CD4-positive, alpha-beta T cell treated with Interleukin-2 at 100 ng/mL for 4 hours (primary cell): ENCODE measurements at regions not wholly inside any gene's neighbourhood (a gene's known extent, or its start where the extent isn't known, plus 50 kb on each side); places are given as distances from the start of the nearest gene placed in this dataset.

Source experiments
- DNase-seq: peaks from one replicate; pipeline ENCODE4 v3.0.0-alpha.2; 2020; ENCODE audit warnings: low spot score

GRCh38 chr2:129431881-129432280 lies 547.6 kb upstream of the RAB6C start:
- no peak for DNase-seq

DNA sequence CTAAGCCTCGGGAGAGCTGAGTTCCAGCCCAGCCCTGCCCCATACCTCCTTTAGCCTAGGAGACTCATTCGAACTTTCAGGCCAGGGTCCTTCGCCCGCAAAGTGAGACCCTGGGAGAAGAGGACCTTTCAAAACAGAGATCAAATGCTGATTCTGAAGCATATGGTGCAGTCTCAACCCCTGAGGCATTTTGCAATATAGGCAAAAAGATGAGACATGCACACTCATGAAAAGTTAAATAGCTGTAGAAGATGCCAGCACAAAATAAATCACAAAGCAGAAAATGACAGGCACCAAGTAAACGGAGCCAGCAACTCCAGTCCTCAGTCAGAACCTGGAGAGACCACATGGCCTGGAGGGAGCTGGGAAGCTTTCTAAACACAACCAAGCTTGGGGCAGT lies 542.7 kb upstream of the RAB6C start:
- DNase-seq: no peak

GRCh38 chr2:129437725-129438124 lies 541.7 kb upstream of the RAB6C start:
- DNase-seq: no peak

DNA sequence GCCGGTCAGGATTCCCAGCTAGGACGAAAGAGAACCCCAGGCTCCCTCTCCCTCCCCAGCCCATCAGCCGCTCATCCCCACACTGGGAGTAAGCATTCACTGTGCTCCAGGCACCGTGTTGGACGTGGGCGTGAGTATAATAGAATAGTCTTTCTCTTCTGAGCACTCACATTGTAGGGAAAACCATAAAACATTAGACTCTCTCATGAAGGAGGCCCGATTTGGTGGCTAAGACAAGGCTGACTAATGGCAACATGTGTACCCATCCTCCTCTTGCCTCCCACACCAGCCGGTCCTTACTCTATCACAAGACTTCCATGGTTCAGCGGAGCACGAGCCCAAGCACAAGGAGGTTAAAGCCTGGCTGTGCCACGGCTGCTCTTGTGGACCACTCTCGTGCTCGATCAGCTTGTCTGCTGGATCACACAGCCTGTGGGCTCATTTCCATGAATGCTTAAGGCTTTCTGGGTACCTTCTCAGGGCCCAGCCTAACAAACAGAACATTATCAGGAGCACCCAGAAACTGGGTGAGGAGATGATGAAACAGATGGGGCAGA lies 540.9 kb upstream of the RAB6C start:
- DNase-seq: no peak

DNA sequence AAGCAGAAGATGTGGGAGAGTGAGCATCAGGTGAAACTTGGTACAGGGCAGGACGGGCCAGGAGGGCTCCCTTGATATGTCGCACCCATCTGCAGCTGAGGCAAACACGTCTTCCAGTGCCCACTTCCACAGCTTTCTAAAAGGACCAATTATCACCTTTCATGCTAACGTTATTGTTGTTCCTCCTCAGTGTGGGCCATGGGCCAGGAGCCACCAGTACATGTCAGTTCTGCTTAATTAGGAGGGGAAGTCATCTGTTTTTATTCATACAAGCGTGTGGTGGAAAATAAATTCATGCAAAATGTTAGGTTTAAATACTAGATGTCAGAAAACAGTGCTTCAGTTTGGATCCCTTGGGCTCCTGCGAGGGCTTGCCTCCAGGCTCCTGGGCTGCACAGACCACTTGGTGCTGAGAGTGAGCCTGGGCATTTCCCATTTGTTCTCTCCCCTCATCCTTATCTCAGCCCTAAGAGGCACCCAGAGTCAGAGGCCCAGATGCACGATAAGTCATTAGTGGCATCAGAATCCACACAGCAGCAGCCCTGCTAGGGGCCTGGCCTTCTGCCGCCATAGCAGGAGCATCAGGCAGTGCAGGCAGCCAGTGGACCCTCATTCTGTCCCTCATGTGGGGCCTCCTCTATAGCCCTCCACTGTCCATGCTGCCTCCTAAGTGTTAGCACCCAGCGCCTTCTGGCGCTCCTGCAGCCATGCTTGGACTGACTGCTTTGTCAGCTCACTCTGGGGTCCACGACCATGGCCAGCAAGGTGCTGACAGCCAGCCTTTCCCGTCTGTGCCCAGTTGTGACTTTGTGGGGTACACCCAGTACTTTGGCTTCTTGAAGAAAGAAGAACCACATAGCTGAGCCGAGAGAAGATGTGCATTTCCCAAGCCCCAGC lies 539.8 kb upstream of the RAB6C start:
- no peak for DNase-seq

GRCh38 chr2:129441610-129442009 lies 537.9 kb upstream of the RAB6C start:
- DNase-seq: no peak

GRCh38 chr2:129443235-129443864 lies 536.1 kb upstream of the RAB6C start:
- no peak for DNase-seq

DNA sequence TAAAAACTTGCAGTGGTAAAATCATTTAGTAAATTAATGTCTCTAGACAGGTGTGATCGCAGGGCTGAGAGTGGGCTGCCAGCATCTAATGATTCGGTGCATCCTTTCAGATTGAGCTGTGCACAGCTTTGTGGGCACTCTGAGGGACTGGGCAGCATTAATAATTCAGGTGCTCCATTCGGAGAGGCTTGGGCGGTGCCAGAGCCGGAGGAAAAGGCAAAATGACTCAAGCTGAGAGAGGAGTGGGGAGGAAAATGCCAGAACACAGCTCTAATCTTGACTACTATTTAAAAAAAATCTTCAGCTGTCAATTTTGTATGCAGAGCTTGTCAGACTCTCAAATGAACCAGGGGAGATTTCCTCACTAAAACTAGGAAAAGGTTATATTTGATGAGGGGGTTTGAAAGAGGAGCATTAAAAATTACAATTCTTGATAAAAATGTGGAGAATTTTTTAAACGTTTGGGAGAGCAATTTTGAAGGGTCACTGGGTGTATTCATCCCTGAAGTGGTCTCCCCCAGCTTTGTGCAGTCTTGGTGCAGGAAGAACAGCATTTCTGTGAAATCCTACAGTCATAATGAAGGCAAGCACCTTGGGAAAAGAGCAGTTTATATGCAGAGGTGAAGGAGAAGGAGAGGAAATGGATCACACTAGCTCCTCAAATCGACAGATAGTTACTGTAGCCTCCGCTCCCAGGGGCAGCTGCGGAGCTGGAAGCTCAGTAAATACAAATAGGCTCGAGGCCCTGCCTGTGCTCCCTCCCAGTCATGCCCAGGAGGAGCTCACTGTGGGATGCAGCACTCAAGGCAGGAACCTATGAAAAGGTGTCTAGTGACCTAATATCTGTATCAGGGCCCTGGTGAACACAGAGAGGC lies 535.4 kb upstream of the RAB6C start:
- DNase-seq: no peak

GRCh38 chr2:129444751-129445150 lies 534.7 kb upstream of the RAB6C start:
- no peak for DNase-seq

DNA sequence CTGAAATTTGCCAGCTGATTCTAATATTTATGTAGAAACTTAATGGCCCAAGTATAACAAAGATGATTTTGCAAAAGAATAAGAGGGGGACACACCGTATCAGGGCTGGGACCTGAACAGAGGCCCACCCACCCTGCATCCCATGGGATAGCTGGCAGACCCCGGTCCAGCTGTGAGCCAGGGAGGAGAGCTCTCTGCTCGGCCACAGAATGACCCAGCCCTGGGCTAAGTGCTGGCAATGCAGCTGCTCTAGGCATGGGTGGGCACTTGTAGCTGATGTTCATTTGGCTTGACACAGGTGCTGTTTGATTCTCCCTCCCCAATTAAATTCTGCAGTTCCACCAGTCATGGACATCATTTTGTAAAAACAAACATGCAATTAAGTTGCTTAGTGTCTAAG lies 522.8 kb upstream of the RAB6C start:
- no peak for DNase-seq

GRCh38 chr2:129457277-129457818 lies 522.1 kb upstream of the RAB6C start:
- DNase-seq: no peak

DNA sequence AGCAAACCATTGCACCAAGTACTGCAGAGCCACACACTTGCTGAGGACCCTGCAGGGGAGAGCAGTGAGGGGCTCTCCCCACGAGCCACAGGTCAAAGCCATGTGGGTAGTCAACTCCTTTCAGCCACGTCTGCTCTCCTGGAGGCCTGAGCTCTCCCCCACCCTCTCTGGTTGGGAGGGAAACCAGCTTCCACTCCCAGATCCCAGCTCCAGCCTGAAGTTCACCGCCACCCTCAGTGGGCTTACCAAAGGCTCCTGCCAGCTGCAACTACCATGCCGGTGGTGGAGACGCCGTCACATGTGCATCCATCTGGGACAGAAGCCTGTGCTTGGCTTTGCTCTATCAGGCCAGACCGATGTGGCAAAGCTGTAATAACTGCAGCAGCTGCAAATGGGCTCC lies 521.5 kb upstream of the RAB6C start:
- DNase-seq: no peak

DNA sequence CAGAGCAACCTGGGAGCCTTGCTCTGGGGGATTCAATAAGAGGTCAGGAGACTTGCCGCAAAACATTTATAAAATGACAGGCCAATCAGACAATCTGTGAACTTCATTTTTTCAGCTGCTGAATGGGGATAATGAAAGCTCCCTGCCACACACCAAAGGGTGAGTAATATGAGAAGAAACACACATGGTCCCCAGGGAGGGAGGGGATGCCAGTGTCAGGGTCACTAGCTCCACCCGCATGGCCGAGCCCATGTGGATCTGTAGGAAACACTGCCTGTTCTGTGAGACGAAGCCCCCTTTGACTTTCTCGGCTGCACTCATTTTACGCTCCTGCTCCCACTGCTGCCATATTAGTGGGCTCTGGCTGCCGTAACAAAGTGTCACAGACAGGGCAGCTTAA lies 521.0 kb upstream of the RAB6C start:
- no peak for DNase-seq

- no peak for DNase-seq
These were observed 520.1 kb upstream of the RAB6C start for GRCh38 chr2:129459200-129459876.

DNA sequence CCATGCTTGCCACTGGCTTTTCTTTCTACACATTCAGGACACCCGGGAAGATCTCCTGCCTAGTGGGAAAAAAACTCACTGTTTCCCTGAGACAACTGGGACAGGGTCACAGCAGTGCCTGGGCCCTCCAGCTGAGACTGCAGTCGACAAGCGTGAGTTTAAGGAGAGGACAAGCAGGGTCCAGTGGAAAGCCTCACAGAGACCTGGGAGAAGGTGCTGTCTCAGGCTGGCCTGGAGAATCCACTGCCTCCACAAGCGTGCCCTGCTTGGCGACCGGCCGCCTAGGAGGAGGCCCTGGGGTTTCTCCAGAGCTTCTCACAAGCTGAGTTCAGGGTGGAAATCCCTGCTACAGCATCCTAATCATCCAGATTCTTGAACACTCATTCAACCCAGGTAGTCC lies 519.6 kb upstream of the RAB6C start:
- DNase-seq: no peak

- no peak for DNase-seq
These were observed 518.9 kb upstream of the RAB6C start for GRCh38 chr2:129460299-129461198.

DNA sequence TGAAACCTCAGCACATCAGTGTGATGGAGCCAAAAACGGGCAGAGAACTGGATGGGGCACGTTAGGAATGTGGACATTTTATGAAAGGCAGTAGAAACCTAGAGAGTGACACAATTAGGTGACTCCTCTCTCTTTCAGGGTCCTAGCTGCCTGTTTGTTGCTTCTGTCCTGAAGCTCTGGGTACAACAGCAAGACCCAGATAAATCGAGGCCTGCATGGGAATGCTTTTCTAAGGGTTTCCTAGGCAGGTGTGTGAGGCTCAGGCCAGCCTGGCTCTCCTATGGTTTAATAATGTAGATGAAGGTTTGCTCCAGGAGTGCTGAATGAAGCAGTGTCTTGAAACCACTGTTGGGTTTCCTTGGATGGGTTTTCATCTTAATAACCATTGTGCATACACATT lies 517.1 kb upstream of the RAB6C start:
- DNase-seq: no peak

GRCh38 chr2:129462967-129463366 lies 516.5 kb upstream of the RAB6C start:
- no peak for DNase-seq

DNA sequence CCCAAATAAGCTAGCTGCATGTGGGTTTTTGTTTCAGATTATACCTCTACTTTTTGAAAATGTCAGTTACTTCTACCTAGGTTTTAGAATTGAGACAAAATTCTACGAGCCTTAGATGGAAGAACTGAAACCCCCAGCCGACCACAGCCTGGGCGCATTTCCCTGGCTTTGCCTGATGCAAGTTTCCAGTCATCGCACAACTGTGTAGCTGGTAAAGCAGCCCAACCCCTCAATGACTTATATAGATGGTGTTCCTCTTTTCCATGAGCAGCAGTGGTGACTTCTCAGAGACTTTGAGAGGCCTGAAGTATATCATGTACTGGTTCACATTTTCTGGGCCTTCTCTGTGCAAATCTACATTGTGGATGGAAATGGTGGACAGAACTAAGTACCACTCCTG lies 515.4 kb upstream of the RAB6C start:
- no peak for DNase-seq

DNA sequence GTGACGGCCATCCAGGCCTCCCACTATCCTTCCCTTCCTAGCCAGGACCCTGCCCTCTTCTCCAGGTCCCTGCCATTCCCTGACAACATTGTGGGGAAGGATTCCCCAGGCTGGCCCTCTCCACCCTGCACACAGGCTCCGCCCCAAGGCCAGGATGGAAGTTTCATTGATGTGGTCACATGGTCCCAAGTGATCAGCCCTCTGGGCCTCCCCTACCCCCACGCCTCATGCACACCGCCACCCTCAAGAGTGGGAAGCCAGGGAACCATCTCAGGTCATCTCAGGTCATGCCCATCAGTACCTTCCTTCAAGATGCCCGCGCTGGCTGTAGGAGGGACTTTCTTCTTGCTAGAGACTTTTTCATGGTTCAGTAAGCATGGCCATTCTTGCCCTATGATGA lies 514.8 kb upstream of the RAB6C start:
- DNase-seq: no peak
